CD4-positive, alpha-beta T cell (primary cell): ENCODE measurements at regions not wholly inside any gene's neighbourhood (a gene's known extent, or its start where the extent isn't known, plus 50 kb on each side); places are given as distances from the start of the nearest gene placed in this dataset.

ENCODE experiments used
- ATAC-seq: fragments of 200-7000 bp; cut with Tn5 transposase; one replicate; pipeline ENCODE4 v1.10.0; 2022; ENCODE audit warnings: mild to moderate bottlenecking; ENCODE audit not compliant: poor library complexity
- CTCF ChIA-PET: fragments of 350-600 bp; sonication (Branson Sonifier 250); formaldehyde crosslinking; loops from one replicate; lab custom pipeline; 2021; ENCODE audit warnings: antibody characterized with exemption, inconsistent platforms; lab: Charles Lee
- POLR2A ChIA-PET: fragments of 350-600 bp; sonication (Branson Sonifier 250); formaldehyde crosslinking; loops from one replicate; lab custom pipeline; 2021; ENCODE audit warnings: antibody characterized with exemption, inconsistent platforms; lab: Charles Lee
- DNase-seq, 14 experiments: peaks; one replicate each; pipeline ENCODE4 v3.0.0-alpha.2; 2013 to 2020; ENCODE audit warnings: mixed read lengths in 2 of 14
- H3K27ac ChIP-seq, 2 donors: one replicate each; pipeline versions ENCODE4 v1.5.1 to v1.7.0; 2013; ENCODE audit warnings: low read length in 2 of 2, low read depth in 1 of 2, mild to moderate bottlenecking in 1 of 2
- H3K27me3 ChIP-seq, 2 experiments: 1 replicate in 1 of 2; 2 replicates in 1 of 2; pipeline versions ENCODE4 v1.6.1 to v1.7.0; 2013; ENCODE audit warnings: low read length in 2 of 2, control low read depth in 1 of 2, mild to moderate bottlenecking in 1 of 2, moderate library complexity in 1 of 2; ENCODE audit not compliant: insufficient read depth in 2 of 2, control insufficient read depth in 1 of 2
- H3K36me3 ChIP-seq: one replicate; pipeline ENCODE4 v1.6.1; 2013; ENCODE audit warnings: low read length, control low read depth; ENCODE audit not compliant: insufficient read depth
- H3K4me1 ChIP-seq: one replicate; pipeline ENCODE4 v1.6.1; 2013; ENCODE audit warnings: low read length, control low read depth; ENCODE audit not compliant: insufficient read depth
- H3K4me3 ChIP-seq: one replicate; pipeline ENCODE4 v1.5.1; 2013; ENCODE audit warnings: mild to moderate bottlenecking, low read length, moderate library complexity
- H3K9me3 ChIP-seq, 2 experiments: 1 replicate in 1 of 2; 2 replicates in 1 of 2; pipeline versions ENCODE4 v1.6.1 to v1.7.0; 2013; ENCODE audit warnings: low read length in 2 of 2, mild to moderate bottlenecking in 2 of 2, control low read depth in 1 of 2, moderate library complexity in 1 of 2; ENCODE audit not compliant: control insufficient read depth in 1 of 2, insufficient read depth in 1 of 2
- H3K27ac Mint-ChIP-seq: one replicate; pipeline ENCODE4 v1.8.0; 2020; ENCODE audit warnings: mixed read lengths
- H3K27me3 Mint-ChIP-seq: one replicate; pipeline ENCODE4 v1.8.0; 2021; ENCODE audit warnings: mixed read lengths
- H3K36me3 Mint-ChIP-seq: one replicate; pipeline ENCODE4 v1.8.0; 2021; ENCODE audit warnings: low read depth, mixed read lengths
- H3K4me1 Mint-ChIP-seq: one replicate; pipeline ENCODE4 v1.8.0; 2021; ENCODE audit warnings: low read depth, mixed read lengths
- H3K4me3 Mint-ChIP-seq: one replicate; pipeline ENCODE4 v1.8.0; 2020; ENCODE audit warnings: mild to moderate bottlenecking, mixed read lengths
- H3K9me3 Mint-ChIP-seq: one replicate; pipeline ENCODE4 v1.8.0; 2020; ENCODE audit warnings: mixed read lengths
- CTCF ChIP-seq: fragments of 200-600 bp; IDR thresholded peaks from one replicate; pipeline ENCODE4 v1.8.0; 2022; ENCODE audit warnings: antibody characterized with exemption, mild to moderate bottlenecking
- intact Hi-C, 2 experiments: fragments of 100-400 bp; cut with DNase I in 1 of 2; cut with micrococcal nuclease in 1 of 2; formaldehyde crosslinking; loops; one replicate each; pipeline versions ENCODE4 v1.15.1 to v1.9.0; 2023 to 2025; cut with DNase I, micrococcal nuclease

- POLR2A ChIA-PET, result no interaction called here
- Histone ChIP-seq H3K36me3 (no peaks in the 10 kb centered on the region), H3K27ac (no peak overlapping the region), H3K4me1 (no peaks in the 10 kb centered on the region), H3K4me3 (no peak overlapping the region), H3K9me3 (peaks cover 10 to 42% of the 10 kb centered on the region in 2 experiments), H3K27me3 (peaks cover 8 to 14% of the 10 kb centered on the region in 2 experiments)
- Mint-ChIP-seq H3K4me1 (no peaks in the 10 kb centered on the region), H3K9me3 (peaks cover 2% of the 10 kb centered on the region), H3K36me3 (no peaks in the 10 kb centered on the region), H3K27ac (no peak overlapping the region), H3K27me3 (peaks cover 67% of the 10 kb centered on the region), H3K4me3 (no peak overlapping the region)
- intact Hi-C loops, result no loop called here
- no peak for DNase-seq
- CTCF ChIA-PET, result no interaction called here
- no peak for ATAC-seq
- no peak for TF ChIP-seq CTCF
These were observed 105.4 kb upstream of the AFDN start for GRCh38 chr6:167721291-167721690.

GRCh38 chr6:167722634-167723309, 103.9 kb upstream of the AFDN start:
- ATAC-seq (no peak), DNase-seq (no peak)
- Histone ChIP-seq H3K27ac (no peak overlapping the region), H3K36me3 (no peaks in the 10 kb centered on the region), H3K4me3 (no peak overlapping the region), H3K9me3 (peaks cover 10 to 34% of the 10 kb centered on the region in 2 experiments), H3K27me3 (peaks cover 8 to 15% of the 10 kb centered on the region in 2 experiments), H3K4me1 (no peaks in the 10 kb centered on the region)
- Mint-ChIP-seq H3K4me1 (no peaks in the 10 kb centered on the region), H3K36me3 (no peaks in the 10 kb centered on the region), H3K27me3 (peaks cover 60% of the 10 kb centered on the region), H3K9me3 (peaks cover 2% of the 10 kb centered on the region), H3K4me3 (no peak overlapping the region), H3K27ac (no peak overlapping the region)
- POLR2A ChIA-PET, result no interaction called here
- intact Hi-C loops, result no loop called here
- CTCF ChIA-PET, result no interaction called here
- TF ChIP-seq CTCF, result no peak

- intact Hi-C loops, result no loop called here
- Mint-ChIP-seq H3K4me1 (no peaks in the 10 kb centered on the region), H3K27me3 (peaks cover 55% of the 10 kb centered on the region), H3K36me3 (no peaks in the 10 kb centered on the region), H3K27ac (no peak overlapping the region), H3K4me3 (no peak overlapping the region), H3K9me3 (peaks cover 2% of the 10 kb centered on the region)
- no peak overlapping the region for H3K27ac ChIP-seq
- H3K4me1 ChIP-seq, result no peaks in the 10 kb centered on the region
- no peaks in the 10 kb centered on the region for H3K36me3 ChIP-seq
- no peak for TF ChIP-seq CTCF
- no peak for ATAC-seq
- ChIA-PET CTCF (no interaction called here), POLR2A (no interaction called here)
- peaks cover 10 to 17% of the 10 kb centered on the region in 2 experiments for H3K9me3 ChIP-seq
- H3K27me3 ChIP-seq, result peaks cover 11 to 12% of the 10 kb centered on the region in 2 experiments
- no peak for DNase-seq
- no peak overlapping the region for H3K4me3 ChIP-seq
These were observed 100.6 kb upstream of the AFDN start for GRCh38 chr6:167726043-167726621.
